ENCODE measurements at regions not wholly inside any gene's neighbourhood (a gene's known extent, or its start where the extent isn't known, plus 50 kb on each side); places are given as distances from the start of the nearest gene placed in this dataset.
A peak's percentile ranks its signal among the peaks of the same experiment; 100 is the strongest.

DNA sequence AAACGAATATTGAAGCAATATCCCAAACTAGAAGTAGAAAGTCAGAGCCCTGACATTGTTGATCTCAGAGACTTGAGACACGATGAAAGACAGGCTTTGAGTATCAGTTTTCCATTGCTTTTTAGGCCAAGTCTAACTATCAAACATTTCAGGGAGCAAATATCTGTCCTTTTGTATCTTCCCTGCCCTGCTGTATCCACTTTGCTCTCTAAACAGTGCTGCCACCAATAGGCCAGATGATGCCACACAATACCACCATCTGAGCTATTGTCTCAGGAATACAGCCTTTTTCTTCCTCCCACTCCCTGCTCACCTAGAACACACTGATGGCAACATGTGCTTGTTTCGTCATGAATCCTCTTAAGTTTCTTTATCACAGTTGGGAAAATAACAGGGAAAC is 62.6 kb upstream of the SPAG17 start:
- TF ChIP-seq, protein P1, sequence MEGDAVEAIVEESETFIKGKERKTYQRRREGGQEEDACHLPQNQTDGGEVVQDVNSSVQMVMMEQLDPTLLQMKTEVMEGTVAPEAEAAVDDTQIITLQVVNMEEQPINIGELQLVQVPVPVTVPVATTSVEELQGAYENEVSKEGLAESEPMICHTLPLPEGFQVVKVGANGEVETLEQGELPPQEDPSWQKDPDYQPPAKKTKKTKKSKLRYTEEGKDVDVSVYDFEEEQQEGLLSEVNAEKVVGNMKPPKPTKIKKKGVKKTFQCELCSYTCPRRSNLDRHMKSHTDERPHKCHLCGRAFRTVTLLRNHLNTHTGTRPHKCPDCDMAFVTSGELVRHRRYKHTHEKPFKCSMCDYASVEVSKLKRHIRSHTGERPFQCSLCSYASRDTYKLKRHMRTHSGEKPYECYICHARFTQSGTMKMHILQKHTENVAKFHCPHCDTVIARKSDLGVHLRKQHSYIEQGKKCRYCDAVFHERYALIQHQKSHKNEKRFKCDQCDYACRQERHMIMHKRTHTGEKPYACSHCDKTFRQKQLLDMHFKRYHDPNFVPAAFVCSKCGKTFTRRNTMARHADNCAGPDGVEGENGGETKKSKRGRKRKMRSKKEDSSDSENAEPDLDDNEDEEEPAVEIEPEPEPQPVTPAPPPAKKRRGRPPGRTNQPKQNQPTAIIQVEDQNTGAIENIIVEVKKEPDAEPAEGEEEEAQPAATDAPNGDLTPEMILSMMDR (IDR thresholded peaks at IDR 0.05): peak in 2 of 6 experiments; percentile 22 to 42
- no peak for TF ChIP-seq POLR2A (IDR thresholded peaks at IDR 0.05)

Data from esophagus squamous epithelium (tissue), 4 donors.